RPMI8226 (cell line): ENCODE measurements at regions not wholly inside any gene's neighbourhood (a gene's known extent, or its start where the extent isn't known, plus 50 kb on each side); places are given as distances from the start of the nearest gene placed in this dataset.

Source experiments
- DNase-seq: peaks from one replicate; pipeline ENCODE4 v3.0.0-alpha.2; 2015

GRCh38 chr6:90925726-90926125, 338.9 kb upstream of the MAP3K7 start:
- DNase-seq: no peak

DNA sequence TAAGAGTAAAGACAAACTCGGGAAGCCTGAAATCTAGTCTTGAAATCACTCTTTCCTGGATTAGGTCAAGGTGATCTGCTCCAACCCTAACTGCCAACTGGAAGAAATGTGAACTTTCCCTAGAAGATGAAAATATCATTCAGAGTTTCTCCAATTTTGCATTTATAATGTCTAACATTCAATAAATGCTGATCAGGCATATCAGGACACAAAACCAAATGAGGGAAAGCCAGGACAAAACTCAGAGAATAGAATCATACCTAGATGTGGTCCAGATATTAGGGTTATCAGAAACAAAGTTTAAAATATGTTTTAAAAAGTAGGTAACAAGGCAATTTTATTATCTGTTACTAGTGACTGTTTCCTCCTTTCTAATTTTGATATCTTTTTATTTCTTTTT, 335.5 kb upstream of the MAP3K7 start:
- no peak for DNase-seq

- no peak for DNase-seq
Measured at GRCh38 chr6:90918361-90918760, 331.5 kb upstream of the MAP3K7 start.

GRCh38 chr6:90917376-90917775, 330.5 kb upstream of the MAP3K7 start:
- no peak for DNase-seq

DNA sequence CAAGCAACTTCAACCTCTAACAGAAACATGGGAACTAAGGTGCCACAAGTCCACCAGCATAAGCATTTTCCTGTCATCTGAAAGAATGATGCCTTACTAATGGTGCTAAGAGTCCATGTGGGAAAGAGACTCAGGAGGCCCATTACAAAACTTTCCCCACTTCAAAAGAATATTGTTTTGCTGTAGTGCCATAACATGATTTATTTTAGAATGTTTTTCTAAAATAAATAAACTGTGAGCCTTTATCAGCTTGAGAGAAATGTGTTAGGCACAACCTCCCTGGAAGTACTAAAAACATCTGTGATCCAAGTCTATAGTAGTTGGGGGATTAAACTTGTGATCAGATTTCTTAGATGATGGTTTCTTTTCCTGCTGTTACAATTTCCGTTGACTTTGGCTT, 330.1 kb upstream of the MAP3K7 start:
- DNase-seq: no peak

DNA sequence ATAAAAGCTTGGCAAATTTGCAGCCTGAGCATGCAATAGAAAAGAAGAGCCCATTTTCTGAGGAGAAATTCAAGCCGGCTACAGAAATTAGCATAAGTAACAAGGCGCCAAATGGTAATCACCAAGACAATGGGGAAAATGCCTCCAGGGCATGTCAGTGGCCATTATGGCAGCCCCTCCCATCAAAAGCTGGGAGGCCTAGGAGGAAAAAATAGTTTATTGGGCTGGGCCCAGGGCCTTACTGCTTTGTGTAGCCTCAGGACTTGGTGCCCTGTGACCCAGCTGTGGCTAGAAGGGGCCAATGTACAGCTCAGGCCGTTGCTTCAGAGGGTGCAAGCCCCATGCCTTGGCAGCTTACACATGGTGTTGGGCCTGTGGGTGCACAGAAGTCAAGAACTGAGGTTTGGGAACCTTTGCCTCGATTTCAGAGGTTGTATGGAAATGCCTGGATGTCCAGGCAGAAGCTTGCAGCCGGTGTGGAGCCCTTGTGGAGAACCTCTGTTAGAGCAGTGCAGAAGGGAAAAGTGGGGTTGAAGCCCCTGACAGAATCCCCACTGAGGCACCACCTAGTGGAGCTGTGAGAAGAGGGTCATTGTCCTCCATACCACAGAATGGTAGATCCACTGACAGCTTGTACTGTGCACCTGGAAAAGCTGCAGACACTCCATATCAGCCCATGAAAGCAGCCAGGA, 328.5 kb upstream of the MAP3K7 start:
- DNase-seq: no peak

DNA sequence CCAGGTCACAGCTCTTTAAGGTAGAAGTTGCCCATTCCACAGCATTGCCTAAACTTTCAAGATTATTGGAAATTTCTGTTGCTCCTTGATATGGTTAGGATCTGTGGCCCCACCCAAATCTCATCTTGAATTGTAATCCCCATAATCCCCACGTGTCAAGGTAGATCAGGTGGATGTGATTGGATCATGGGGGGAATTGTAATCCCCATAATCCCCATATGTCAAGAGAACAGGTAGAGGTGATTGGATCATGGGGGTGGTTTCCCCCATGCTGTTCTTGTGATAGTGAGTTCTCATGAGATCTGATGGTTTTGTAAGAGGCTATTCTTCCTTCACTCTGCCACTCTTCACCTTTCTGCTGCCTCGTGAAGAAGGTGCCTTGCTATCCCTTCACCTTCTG, 327.4 kb upstream of the MAP3K7 start:
- no peak for DNase-seq

- DNase-seq: no peak
Measured at GRCh38 chr6:90913266-90913960, 326.5 kb upstream of the MAP3K7 start.

DNA sequence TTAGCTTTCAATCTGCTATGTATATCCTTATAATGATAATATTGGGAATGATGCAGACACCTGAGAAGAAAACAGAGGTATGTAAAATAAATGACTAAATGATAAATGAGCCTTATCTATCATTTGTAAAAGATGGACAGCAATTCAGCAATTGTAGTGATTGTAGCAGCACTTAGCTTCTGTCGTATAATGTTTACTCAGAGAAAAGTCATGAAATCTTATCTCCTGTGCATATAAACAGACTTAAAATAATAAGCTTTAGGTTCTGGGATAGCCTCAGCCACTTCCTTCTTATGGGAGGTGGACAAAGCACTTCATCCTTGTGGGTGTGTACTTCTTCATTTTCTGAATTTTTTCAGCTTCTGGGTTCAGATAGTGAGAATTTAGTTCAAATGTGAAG, 324.8 kb upstream of the MAP3K7 start:
- no peak for DNase-seq

DNA sequence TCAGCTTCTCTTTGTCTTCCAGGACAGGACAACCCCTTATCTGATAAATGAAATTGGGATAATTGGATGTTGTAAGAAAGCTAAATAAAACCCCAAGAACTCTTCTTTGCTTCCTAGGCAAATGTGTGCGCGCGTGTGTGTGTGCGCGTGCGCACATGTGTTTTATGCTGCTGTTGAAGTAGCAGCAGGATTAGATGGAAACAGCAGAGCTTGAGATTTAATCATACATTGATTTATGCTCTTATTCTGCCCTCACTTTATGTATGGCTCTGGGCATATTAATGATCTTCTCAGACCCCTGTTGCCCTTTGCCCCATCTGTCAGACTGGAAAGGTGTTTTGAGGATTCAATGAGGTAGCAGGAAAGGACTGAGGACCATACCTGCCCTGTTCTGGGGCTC, 324.0 kb upstream of the MAP3K7 start:
- DNase-seq: no peak

GRCh38 chr6:90907931-90908655, 321.2 kb upstream of the MAP3K7 start:
- peak; percentile 74 for DNase-seq

DNA sequence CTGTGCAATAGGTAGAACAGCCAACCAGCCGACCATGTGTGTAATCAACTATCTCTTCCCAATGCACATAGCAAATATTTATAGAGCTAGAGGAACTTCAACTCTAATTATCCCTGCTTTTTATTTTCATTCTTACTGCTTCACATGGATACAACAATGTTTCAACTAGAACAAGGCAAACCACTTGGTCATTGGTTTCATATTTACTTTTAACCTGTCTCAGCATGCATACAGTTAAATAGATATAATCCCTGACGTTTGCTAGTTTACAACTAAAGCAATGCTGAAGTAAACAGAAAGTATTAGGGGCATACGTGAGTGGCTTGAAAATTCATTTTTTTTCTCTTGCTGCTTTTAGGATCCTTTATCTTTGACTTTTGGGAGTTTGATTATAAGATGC, 318.5 kb upstream of the MAP3K7 start:
- no peak for DNase-seq

DNA sequence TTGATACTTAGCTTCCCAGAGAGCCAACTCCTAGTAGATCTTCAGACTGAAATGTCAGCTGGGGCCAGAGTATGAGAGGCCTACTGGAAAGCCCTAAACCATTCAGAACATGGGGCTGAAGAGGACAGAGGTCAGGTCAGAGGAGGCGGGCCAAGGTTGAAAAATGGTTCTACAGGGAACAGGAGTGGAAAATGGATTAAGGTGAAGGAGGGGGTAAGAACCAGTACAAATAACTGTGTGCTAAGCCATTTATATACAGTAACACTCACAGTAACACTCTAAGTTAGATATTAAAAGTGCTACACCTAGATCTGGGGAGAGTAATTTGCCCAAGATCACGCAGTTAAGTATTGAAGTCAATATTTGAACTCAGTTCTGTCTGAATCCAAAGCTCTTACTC, 313.2 kb upstream of the MAP3K7 start:
- no peak for DNase-seq

GRCh38 chr6:90898763-90899162, 311.9 kb upstream of the MAP3K7 start:
- DNase-seq: no peak

DNA sequence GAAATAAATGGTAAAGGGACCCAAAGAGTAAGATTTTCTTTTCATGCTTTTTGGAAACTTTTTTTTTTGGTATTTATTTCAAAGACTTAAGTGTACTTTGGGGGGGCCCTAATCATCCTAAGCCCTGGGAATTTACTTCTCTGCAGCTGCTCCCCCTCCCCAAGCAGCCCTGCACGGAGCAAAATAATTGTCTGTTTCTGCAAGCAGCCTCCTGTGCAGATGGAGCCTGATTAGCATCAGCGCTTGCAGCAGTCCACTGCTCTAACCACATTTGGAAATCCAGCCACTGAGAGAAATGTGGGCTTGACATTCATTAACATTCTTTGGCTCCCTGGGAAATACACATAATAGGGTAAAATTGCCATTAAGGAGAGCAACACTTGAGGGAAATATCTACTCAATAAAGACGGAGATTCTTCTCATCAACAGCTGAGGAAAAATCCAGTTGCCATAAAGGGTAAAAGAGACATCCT, 309.2 kb upstream of the MAP3K7 start:
- no peak for DNase-seq

GRCh38 chr6:90895299-90896074, 308.6 kb upstream of the MAP3K7 start:
- DNase-seq: no peak

- no peak for DNase-seq
Measured at GRCh38 chr6:90894285-90895130, 307.6 kb upstream of the MAP3K7 start.

DNA sequence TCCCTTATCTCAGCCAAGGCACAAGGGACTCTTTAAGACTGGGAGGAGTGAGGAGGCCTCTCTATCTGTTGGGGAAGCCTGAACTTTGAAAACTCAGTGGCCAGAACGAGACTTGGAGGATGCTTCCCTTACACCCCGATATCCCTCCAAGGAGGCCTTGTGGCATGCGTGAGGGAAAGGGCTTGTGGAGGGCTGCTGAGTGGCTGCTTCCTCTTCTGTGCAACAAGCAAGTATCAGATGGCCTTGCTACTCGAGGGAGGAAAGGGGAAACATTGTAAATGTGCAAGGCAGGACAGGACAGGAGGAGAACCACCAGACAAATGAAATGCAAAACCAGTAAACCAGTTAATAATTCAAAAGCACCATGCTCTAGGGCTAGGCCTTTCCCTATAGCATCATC, 306.5 kb upstream of the MAP3K7 start:
- DNase-seq: no peak

DNA sequence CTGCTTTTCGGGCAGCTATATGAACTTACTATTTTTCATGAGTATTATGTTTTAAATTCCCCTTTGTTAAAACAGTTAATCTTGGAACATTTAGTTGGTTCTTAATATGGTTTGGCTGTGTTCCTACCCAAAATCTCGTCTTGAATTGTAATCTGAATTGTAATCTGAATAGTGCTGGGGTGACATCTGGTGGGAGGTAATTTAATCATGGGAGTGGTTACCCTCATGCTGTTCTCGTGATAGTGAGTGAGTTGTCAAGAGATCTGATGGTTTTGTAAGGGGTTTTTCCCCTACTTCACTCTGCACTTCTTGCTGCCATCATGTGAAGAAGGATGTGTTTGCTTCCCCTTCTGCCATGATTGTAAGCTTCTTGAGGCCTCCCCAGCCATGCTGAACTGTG, 305.4 kb upstream of the MAP3K7 start:
- DNase-seq: no peak

DNA sequence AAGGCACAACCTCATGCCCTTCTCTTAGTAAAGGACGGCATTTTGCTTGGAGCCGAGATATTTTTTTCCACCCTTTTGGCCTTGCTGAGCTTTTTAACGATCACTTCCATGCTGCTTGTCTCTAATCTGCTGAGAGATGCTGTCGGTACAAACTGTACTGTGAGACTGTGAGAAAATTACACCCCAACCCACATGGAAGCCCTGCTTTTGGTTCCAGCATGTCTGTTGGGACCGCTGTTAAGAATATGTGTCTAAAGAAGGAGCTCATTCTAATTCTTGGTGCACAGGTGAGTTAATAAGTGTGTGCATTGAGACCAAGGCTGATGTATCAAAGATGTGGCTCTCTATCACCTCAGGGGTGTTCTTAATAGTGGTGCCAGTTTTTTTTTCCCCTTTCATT, 304.5 kb upstream of the MAP3K7 start:
- DNase-seq: no peak

GRCh38 chr6:90890683-90891330, 303.9 kb upstream of the MAP3K7 start:
- no peak for DNase-seq

DNA sequence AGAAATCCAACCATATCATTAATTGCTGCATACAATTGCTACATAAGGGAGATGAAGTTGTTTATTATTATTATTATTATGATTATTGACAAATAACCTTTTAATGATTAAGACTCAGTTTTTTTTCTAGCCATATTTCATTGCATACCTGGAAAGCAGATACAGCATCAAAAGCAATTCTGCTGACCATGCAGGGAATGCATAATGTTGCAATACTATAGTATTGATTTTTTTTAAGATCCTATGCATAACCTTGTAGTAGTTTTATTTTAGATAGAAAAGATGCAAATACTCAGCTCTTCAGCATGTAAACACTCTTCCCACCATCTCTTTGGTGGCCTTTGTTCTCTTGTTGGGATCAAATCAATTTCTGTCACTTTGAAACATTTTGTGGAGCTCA, 300.9 kb upstream of the MAP3K7 start:
- no peak for DNase-seq
